ENCODE measurements at regions not wholly inside any gene's neighbourhood (a gene's known extent, or its start where the extent isn't known, plus 50 kb on each side); places are given as distances from the start of the nearest gene placed in this dataset.
A peak's percentile ranks its signal among the peaks of the same experiment; 100 is the strongest.

DNA sequence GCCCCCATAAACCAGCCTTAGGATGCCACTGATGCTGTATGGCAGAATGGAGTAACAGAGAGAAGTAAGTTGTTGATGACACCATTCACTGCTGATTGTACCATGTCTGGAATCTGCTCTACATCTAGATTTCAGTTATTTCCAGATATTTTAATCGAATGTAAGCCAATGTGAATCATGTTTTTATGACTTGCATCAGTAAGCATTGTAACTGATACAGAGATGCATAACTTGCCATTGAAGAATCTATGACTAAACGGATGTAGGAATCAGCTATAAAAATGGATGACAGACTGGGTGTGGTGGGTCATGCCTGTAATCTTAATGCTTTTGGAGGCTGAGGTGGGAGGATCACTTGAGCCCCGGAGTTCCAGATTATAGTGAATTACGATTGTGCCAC, 161.0 kb upstream of the GATB start:
- Histone ChIP-seq H3K4me1 (ENCODE audit: insufficient read depth, low read length, poor library complexity, severe bottlenecking) (peaks cover 12% of the 10 kb centered on the region), H3K79me2 (ENCODE audit: insufficient read depth, low read length) (no peaks in the 10 kb centered on the region), H3F3A (ENCODE audit: low read depth) (no peaks in the 10 kb centered on the region), H3K4me2 (ENCODE audit: low read depth, low read length, poor library complexity, severe bottlenecking) (no peak overlapping the region), H3K9ac (ENCODE audit: low read depth, low read length, poor library complexity, severe bottlenecking) (no peak overlapping the region), H4K20me1 (ENCODE audit: insufficient read depth, low read length, poor library complexity, severe bottlenecking) (no peaks in the 10 kb centered on the region), H2AFZ (ENCODE audit: low read length) (no peak overlapping the region), H3K4me3 (ENCODE audit: low read length, poor library complexity, severe bottlenecking) (no peak overlapping the region), H3K27me3 (ENCODE audit: insufficient read depth, low read length, poor library complexity, severe bottlenecking) (no peaks in the 10 kb centered on the region), H3K9me3 (ENCODE audit: insufficient read depth, low read depth, low read length) (no peaks in the 10 kb centered on the region), H3K9me2 (replicated peaks; ENCODE audit: low read depth, low read length) (no peaks in the 10 kb centered on the region), H3K36me3 (ENCODE audit: insufficient read depth, low read length) (no peaks in the 10 kb centered on the region)
- TF ChIP-seq EZH2phosphoT487 (IDR thresholded peaks at IDR 0.05; ENCODE audit: borderline replicate concordance): no peak
- TF ChIP-seq, protein P1, sequence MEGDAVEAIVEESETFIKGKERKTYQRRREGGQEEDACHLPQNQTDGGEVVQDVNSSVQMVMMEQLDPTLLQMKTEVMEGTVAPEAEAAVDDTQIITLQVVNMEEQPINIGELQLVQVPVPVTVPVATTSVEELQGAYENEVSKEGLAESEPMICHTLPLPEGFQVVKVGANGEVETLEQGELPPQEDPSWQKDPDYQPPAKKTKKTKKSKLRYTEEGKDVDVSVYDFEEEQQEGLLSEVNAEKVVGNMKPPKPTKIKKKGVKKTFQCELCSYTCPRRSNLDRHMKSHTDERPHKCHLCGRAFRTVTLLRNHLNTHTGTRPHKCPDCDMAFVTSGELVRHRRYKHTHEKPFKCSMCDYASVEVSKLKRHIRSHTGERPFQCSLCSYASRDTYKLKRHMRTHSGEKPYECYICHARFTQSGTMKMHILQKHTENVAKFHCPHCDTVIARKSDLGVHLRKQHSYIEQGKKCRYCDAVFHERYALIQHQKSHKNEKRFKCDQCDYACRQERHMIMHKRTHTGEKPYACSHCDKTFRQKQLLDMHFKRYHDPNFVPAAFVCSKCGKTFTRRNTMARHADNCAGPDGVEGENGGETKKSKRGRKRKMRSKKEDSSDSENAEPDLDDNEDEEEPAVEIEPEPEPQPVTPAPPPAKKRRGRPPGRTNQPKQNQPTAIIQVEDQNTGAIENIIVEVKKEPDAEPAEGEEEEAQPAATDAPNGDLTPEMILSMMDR (conservative IDR thresholded peaks at IDR 0.05; ENCODE audit: low read length): no peak

DNA sequence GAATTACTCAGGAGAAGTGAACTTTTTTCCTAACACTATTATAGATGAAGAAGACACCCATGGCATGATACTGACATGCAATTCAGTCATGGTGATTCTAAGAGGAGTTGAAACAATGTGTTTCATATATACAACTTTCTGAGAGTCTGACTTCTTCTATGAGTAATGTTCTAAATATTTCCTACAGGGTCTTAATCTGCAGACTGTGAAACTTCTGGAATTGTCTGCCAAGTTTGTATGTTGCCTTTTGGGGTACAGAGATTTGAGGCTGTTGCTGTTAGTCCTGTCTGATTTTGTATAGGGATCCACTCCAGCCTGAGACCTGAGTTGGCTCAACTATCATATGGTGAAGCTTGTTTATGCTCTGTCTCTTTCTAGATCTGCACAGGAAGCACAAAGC, 160.6 kb upstream of the GATB start:
- Histone ChIP-seq H3K4me1 (ENCODE audit: insufficient read depth, low read length, poor library complexity, severe bottlenecking) (peaks cover 12% of the 10 kb centered on the region), H3K9me3 (ENCODE audit: insufficient read depth, low read depth, low read length) (no peaks in the 10 kb centered on the region), H3K9ac (ENCODE audit: low read depth, low read length, poor library complexity, severe bottlenecking) (no peak overlapping the region), H2AFZ (ENCODE audit: low read length) (no peak overlapping the region), H3K9me2 (replicated peaks; ENCODE audit: low read depth, low read length) (no peaks in the 10 kb centered on the region), H3F3A (ENCODE audit: low read depth) (no peaks in the 10 kb centered on the region), H3K4me3 (ENCODE audit: low read length, poor library complexity, severe bottlenecking) (no peak overlapping the region), H3K4me2 (ENCODE audit: low read depth, low read length, poor library complexity, severe bottlenecking) (no peak overlapping the region), H3K36me3 (ENCODE audit: insufficient read depth, low read length) (no peaks in the 10 kb centered on the region), H3K79me2 (ENCODE audit: insufficient read depth, low read length) (no peaks in the 10 kb centered on the region), H3K27me3 (ENCODE audit: insufficient read depth, low read length, poor library complexity, severe bottlenecking) (no peaks in the 10 kb centered on the region), H4K20me1 (ENCODE audit: insufficient read depth, low read length, poor library complexity, severe bottlenecking) (no peaks in the 10 kb centered on the region)
- no peak for TF ChIP-seq EZH2phosphoT487 (IDR thresholded peaks at IDR 0.05; ENCODE audit: borderline replicate concordance)
- TF ChIP-seq, protein P1 (conservative IDR thresholded peaks at IDR 0.05; ENCODE audit: low read length): no peak

DNA sequence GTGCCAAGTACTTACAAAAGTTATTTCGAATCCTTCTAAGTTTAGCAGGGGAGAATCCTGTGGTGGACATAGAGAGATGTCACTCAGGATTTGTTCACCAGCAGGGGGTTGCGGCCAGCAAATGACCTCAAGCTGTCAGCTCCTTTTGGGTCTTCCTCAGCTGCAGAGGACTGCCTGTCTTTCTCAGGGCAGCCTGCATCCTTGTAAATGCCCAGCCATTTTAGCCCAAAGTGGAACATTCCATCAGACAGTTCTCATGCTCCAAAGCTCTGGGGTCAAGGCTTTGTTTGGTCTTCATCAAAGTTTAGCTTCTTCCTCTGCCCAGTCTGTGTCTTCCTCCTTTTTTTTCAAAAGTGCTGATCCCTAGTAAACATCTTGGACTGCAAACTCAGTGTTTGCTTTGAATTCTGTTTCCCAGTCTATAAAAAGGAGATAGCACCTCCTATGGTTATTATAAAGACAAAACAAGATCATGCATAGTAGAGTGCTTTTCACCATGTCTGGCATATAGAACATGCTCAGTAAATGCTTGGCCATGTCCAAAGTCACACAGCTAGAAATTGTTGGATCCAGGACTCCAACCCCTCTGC, 156.4 kb upstream of the GATB start:
- Histone ChIP-seq H3K9me2 (replicated peaks; ENCODE audit: low read depth, low read length) (no peaks in the 10 kb centered on the region), H3K4me3 (ENCODE audit: low read length, poor library complexity, severe bottlenecking) (no peak overlapping the region), H3K4me2 (ENCODE audit: low read depth, low read length, poor library complexity, severe bottlenecking) (no peak overlapping the region), H4K20me1 (ENCODE audit: insufficient read depth, low read length, poor library complexity, severe bottlenecking) (no peaks in the 10 kb centered on the region), H3K79me2 (ENCODE audit: insufficient read depth, low read length) (no peaks in the 10 kb centered on the region), H2AFZ (ENCODE audit: low read length) (no peak overlapping the region), H3K9me3 (ENCODE audit: insufficient read depth, low read depth, low read length) (no peaks in the 10 kb centered on the region), H3K9ac (ENCODE audit: low read depth, low read length, poor library complexity, severe bottlenecking) (no peak overlapping the region), H3K36me3 (ENCODE audit: insufficient read depth, low read length) (no peaks in the 10 kb centered on the region), H3K4me1 (ENCODE audit: insufficient read depth, low read length, poor library complexity, severe bottlenecking) (peaks cover 8% of the 10 kb centered on the region), H3K27me3 (ENCODE audit: insufficient read depth, low read length, poor library complexity, severe bottlenecking) (no peaks in the 10 kb centered on the region), H3F3A (ENCODE audit: low read depth) (no peaks in the 10 kb centered on the region)
- no peak for TF ChIP-seq EZH2phosphoT487 (IDR thresholded peaks at IDR 0.05; ENCODE audit: borderline replicate concordance)
- TF ChIP-seq, protein P1 (conservative IDR thresholded peaks at IDR 0.05; ENCODE audit: low read length): 0 out of 2 replicates have a peak, but pooled peaks have one; percentile 22

All from Loucy (cell line).